IMR-90 (cell line): ENCODE measurements at regions not wholly inside any gene's neighbourhood (a gene's known extent, or its start where the extent isn't known, plus 50 kb on each side); places are given as distances from the start of the nearest gene placed in this dataset.

Source experiments
- ATAC-seq: fragments of 200-7000 bp; cut with Tn5 transposase; 2 replicates; pipeline ENCODE4 v1.9.1; 2020; ENCODE audit warnings: low read depth, mild to moderate bottlenecking, moderate library complexity
- BruUV-seq: library from RNA; stranded (reverse); fragments of 400-500 nt; replicated peaks from 2 replicates; lab custom pipeline; 2021; lab: Mats Ljungman, UMichigan
- CTCF ChIA-PET: fragments of 300-600 bp; formaldehyde crosslinking; extraction: SDS; loops from one replicate; lab custom pipeline; 2021; ENCODE audit warnings: antibody characterized with exemption; lab: Yijun Ruan, JAX
- POLR2A ChIA-PET: fragments of 300-600 bp; sonication (Branson Sonifier 250); formaldehyde crosslinking; loops from one replicate; lab custom pipeline; 2022; ENCODE audit warnings: antibody characterized with exemption; ENCODE audit not compliant: unreplicated experiment; lab: Charles Lee
- DNase-seq: peaks from one replicate; pipeline ENCODE4 v3.0.0; 2013
- H2AFZ ChIP-seq: replicated peaks from 2 replicates; pipeline ENCODE3; 2013; ENCODE audit warnings: low read length, mild to moderate bottlenecking; ENCODE audit not compliant: poor library complexity
- H2AK5ac ChIP-seq: 2 replicates; pipeline ENCODE4 v1.6.1; 2013; ENCODE audit warnings: low read depth, low read length, inconsistent platforms
- H2AK9ac ChIP-seq: replicated peaks from 2 replicates; pipeline ENCODE3; 2013; ENCODE audit warnings: mild to moderate bottlenecking, low read depth, low read length, moderate library complexity; ENCODE audit not compliant: poor library complexity
- H2BK120ac ChIP-seq: 2 replicates; pipeline ENCODE4 v1.6.1; 2013; ENCODE audit warnings: low read depth, low read length, inconsistent platforms
- H2BK15ac ChIP-seq: 3 replicates; pipeline ENCODE4 v1.6.1; 2013; ENCODE audit warnings: low read depth, low read length, inconsistent platforms
- H2BK20ac ChIP-seq: 2 replicates; pipeline ENCODE4 v1.6.1; 2013; ENCODE audit warnings: low read depth, mild to moderate bottlenecking, inconsistent platforms, low read length, moderate library complexity
- H2BK5ac ChIP-seq: 2 replicates; pipeline ENCODE4 v1.6.1; 2013; ENCODE audit warnings: mild to moderate bottlenecking, low read depth, low read length, inconsistent platforms; ENCODE audit not compliant: poor library complexity, severe bottlenecking
- H3K14ac ChIP-seq: replicated peaks from 2 replicates; pipeline ENCODE4 v1.6.1; 2013; ENCODE audit warnings: low read depth, low read length, inconsistent platforms
- H3K18ac ChIP-seq: 2 replicates; pipeline ENCODE4 v1.6.1; 2013; ENCODE audit warnings: low read depth, low read length, control low read depth
- H3K23ac ChIP-seq: 2 replicates; pipeline ENCODE4 v1.6.1; 2013; ENCODE audit warnings: low read depth, low read length, inconsistent platforms
- H3K27ac ChIP-seq: 2 replicates; pipeline ENCODE4 v1.5.1; 2013; ENCODE audit warnings: mild to moderate bottlenecking, control low read depth, low read length; ENCODE audit not compliant: insufficient read depth
- H3K27me3 ChIP-seq: 2 replicates; pipeline ENCODE4 v1.6.1; 2013; ENCODE audit warnings: low read length; ENCODE audit not compliant: control insufficient read depth, insufficient read depth
- H3K36me3 ChIP-seq: 2 replicates; pipeline ENCODE4 v1.6.1; 2013; ENCODE audit warnings: low read length, mixed read lengths; ENCODE audit not compliant: control insufficient read depth, insufficient read depth
- H3K4ac ChIP-seq: 2 replicates; pipeline ENCODE4 v1.6.1; 2013; ENCODE audit warnings: low read depth, low read length, inconsistent platforms
- H3K4me1 ChIP-seq: 2 replicates; pipeline ENCODE4 v1.6.1; 2013; ENCODE audit warnings: low read length, mixed read lengths; ENCODE audit not compliant: control insufficient read depth, insufficient read depth
- H3K4me2 ChIP-seq: 2 replicates; pipeline ENCODE4 v1.6.1; 2013; ENCODE audit warnings: low read depth, mild to moderate bottlenecking, control low read depth, low read length, moderate library complexity
- H3K4me3 ChIP-seq: 2 replicates; pipeline ENCODE4 v1.5.1; 2013; ENCODE audit warnings: low read depth, mild to moderate bottlenecking, control low read depth, low read length, moderate library complexity; ENCODE audit not compliant: insufficient read depth
- H3K56ac ChIP-seq: 2 replicates; pipeline ENCODE4 v1.6.1; 2013; ENCODE audit warnings: low read length, inconsistent platforms; ENCODE audit not compliant: insufficient read depth; ENCODE audit errors: extremely low read depth
- H3K79me1 ChIP-seq, 2 experiments: 2 replicates each; pipeline ENCODE4 v1.6.1; 2013; ENCODE audit warnings: low read length in 2 of 2, inconsistent platforms in 1 of 2, low read depth in 1 of 2
- H3K9ac ChIP-seq: 2 replicates; pipeline ENCODE4 v1.6.1; 2013; ENCODE audit warnings: low read depth, low read length, control low read depth
- H3K9me1 ChIP-seq: 2 replicates; pipeline ENCODE4 v1.6.1; 2013; ENCODE audit warnings: low read length, inconsistent platforms; ENCODE audit not compliant: insufficient read depth
- H3K9me3 ChIP-seq: 2 replicates; pipeline ENCODE4 v1.6.1; 2013; ENCODE audit warnings: low read length; ENCODE audit not compliant: control insufficient read depth, insufficient read depth
- H4K20me1 ChIP-seq: 2 replicates; pipeline ENCODE4 v1.6.1; 2013; ENCODE audit warnings: low read length, inconsistent platforms; ENCODE audit not compliant: insufficient read depth
- H4K5ac ChIP-seq: 2 replicates; pipeline ENCODE4 v1.6.1; 2013; ENCODE audit warnings: mild to moderate bottlenecking, low read depth, low read length, control low read depth
- H4K8ac ChIP-seq, 2 experiments: 2 replicates each; pipeline ENCODE4 v1.6.1; 2013; ENCODE audit warnings: low read depth in 2 of 2, low read length in 2 of 2, control low read depth in 1 of 2, inconsistent platforms in 1 of 2
- H4K91ac ChIP-seq: 2 replicates; pipeline ENCODE4 v1.6.1; 2013; ENCODE audit warnings: low read depth, low read length, inconsistent platforms; ENCODE audit not compliant: insufficient read depth
- BHLHE40 ChIP-seq: fragments of 150-350 bp; IDR thresholded peaks from 2 replicates; pipeline ENCODE4 v1.6.1; 2016; ENCODE audit warnings: mild to moderate bottlenecking, low read depth, low read length
- CEBPB ChIP-seq: IDR thresholded peaks from 2 replicates; pipeline ENCODE4 v1.6.1; 2012; ENCODE audit warnings: low read depth, low read length, improper control_type of control experiment
- CHD1 ChIP-seq: IDR thresholded peaks from 2 replicates; pipeline ENCODE4 v1.6.1; 2012; ENCODE audit warnings: low read depth, low read length, improper control_type of control experiment
- FOS ChIP-seq: fragments of 150-350 bp; IDR thresholded peaks from 2 replicates; pipeline ENCODE4 v1.6.1; 2016; ENCODE audit warnings: low read depth, low read length
- MAFK ChIP-seq: IDR thresholded peaks from 2 replicates; pipeline ENCODE4 v1.6.1; 2012; ENCODE audit warnings: low read depth, low read length, improper control_type of control experiment
- MXI1 ChIP-seq: IDR thresholded peaks from 2 replicates; pipeline ENCODE4 v1.6.1; 2012; ENCODE audit warnings: low read depth, mild to moderate bottlenecking, low read length, moderate library complexity, borderline replicate concordance
- NFE2L2 ChIP-seq: fragments of 150-350 bp; IDR thresholded peaks from 2 replicates; pipeline ENCODE4 v1.6.1; 2016; ENCODE audit warnings: low read depth, mild to moderate bottlenecking, low read length
- POLR2A ChIP-seq: IDR thresholded peaks from 2 replicates; pipeline ENCODE4 v1.6.1; 2012; ENCODE audit warnings: mild to moderate bottlenecking, low read depth, low read length
- RAD21 ChIP-seq: IDR thresholded peaks from 2 replicates; pipeline ENCODE4 v1.6.1; 2012; ENCODE audit warnings: low read length, improper control_type of control experiment
- RCOR1 ChIP-seq: IDR thresholded peaks from 2 replicates; pipeline ENCODE4 v1.6.1; 2012; ENCODE audit warnings: mild to moderate bottlenecking, low read length, improper control_type of control experiment; ENCODE audit not compliant: insufficient replicate concordance
- RFX5 ChIP-seq: IDR thresholded peaks from 2 replicates; pipeline ENCODE4 v1.8.0; 2012; ENCODE audit warnings: low read depth, mild to moderate bottlenecking, low read length, moderate library complexity
- SMC3 ChIP-seq: fragments of 150-350 bp; IDR thresholded peaks from 2 replicates; pipeline ENCODE4 v1.6.1; 2016; ENCODE audit warnings: low read depth, mild to moderate bottlenecking, antibody characterized with exemption, low read length, moderate library complexity
- WGBS, 2 experiments: methylation state at CpG; one replicate each; pipeline versions ENCODE4 v1.1.5 to v1.1.7; 2013; ENCODE audit warnings: missing lambda C conversion rate in 2 of 2; ENCODE audit not compliant: insufficient read length in 1 of 2; ENCODE audit errors: extremely low coverage in 2 of 2; 5-methylcytosine and 5-hydroxymethylcytosine counted together
- dilution Hi-C: fragments of 300-500 bp; cut with HindIII; formaldehyde crosslinking; loops from one replicate; pipeline ENCODE4 v1.14.3; 2018; ENCODE audit warnings: low sequenced_read_pairs; ENCODE audit not compliant: unreplicated experiment
- in situ Hi-C: fragments of 300-500 bp; cut with MboI; formaldehyde crosslinking; loops from 3 replicates; pipeline ENCODE4 v1.14.3; 2019; ENCODE audit warnings: low sequenced_read_pairs, inconsistent platforms, mixed read lengths
- intact Hi-C: fragments of 100-400 bp; cut with micrococcal nuclease; formaldehyde crosslinking; loops from 2 replicates; pipeline ENCODE4 v1.10.0; 2022
- TF ChIP-seq, protein P1 (sequence below): fragments of 150-350 bp; IDR thresholded peaks from 2 replicates; pipeline ENCODE4 v1.6.1; 2016; ENCODE audit warnings: low read depth, mild to moderate bottlenecking, low read length, moderate library complexity, borderline replicate concordance
- TF ChIP-seq, protein P2 (sequence below): conservative IDR thresholded peaks from 2 replicates; pipeline ENCODE4 v1.5.1; 2012; ENCODE audit warnings: mild to moderate bottlenecking, low read depth, low read length, improper control_type of control experiment
- TF ChIP-seq, protein P3 (sequence below): fragments of 150-350 bp; IDR thresholded peaks from 2 replicates; pipeline ENCODE4 v1.6.1; 2017; ENCODE audit warnings: mild to moderate bottlenecking, antibody characterized with exemption, low read length, low read depth

DNA sequence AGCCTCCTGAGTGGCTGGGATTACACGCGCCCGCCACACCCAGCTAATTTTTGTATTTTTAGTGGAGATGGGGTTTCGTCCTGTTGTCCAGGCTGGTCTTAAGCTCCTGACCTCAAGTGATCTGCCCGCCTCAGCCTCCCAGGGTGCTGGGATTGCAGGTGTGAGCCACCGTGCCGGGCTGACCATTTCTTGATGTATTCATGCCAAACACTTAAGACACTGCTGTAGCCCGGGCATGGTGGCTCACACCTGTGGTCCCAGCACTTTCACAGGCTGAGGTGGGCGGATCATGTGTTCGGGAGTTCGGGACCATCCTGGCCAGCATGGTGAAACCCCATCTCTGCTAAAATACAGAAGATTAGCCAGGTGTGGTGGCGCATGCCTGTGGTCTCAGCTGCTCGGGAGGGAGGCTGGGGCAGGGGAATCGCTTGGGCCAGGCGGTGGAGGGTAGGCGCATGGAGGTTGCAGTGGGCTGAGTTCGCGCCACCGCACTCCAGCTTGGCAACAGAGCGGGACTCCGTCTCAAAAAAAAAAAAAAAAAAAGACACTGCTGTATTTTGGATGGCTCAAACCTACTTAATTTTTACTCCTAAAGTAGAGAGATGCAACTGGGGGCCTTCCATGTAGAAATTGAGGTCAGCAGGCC, 140.8 kb downstream of the NUP35 start:
- 81% methylated on average over 4 of the region's 21 CpGs; no CpG with 5 or more reads in 1 of the 2 experiments for WGBS, 2 experiments
- DNase-seq = no peak
- intact Hi-C loops (no loop called here), in situ Hi-C loops (no loop called here), dilution Hi-C loops (no loop called here)
- Histone ChIP-seq H3K9ac (no peak overlapping the region), H3K23ac (no peak overlapping the region), H4K20me1 (no peaks in the 10 kb centered on the region), H3K36me3 (no peaks in the 10 kb centered on the region), H3K27ac (no peak overlapping the region), H2BK15ac (no peak overlapping the region), H4K91ac (no peak overlapping the region), H3K4me3 (no peak overlapping the region), H3K56ac (no peak overlapping the region), H3K9me1 (no peaks in the 10 kb centered on the region), H3K79me1 (no peaks in the 10 kb centered on the region), H3K4ac (no peak overlapping the region), H3K27me3 (no peaks in the 10 kb centered on the region), H2AK9ac (no peak overlapping the region), H3K4me1 (no peaks in the 10 kb centered on the region), H2AFZ (no peak overlapping the region), H3K14ac (no peak overlapping the region), H4K8ac (no peak overlapping the region), H3K4me2 (no peak overlapping the region), H2BK5ac (no peak overlapping the region), H3K9me3 (no peaks in the 10 kb centered on the region), H2BK20ac (no peak overlapping the region), H3K18ac (no peak overlapping the region), H4K5ac (no peak overlapping the region), H2BK120ac (no peak overlapping the region), H2AK5ac (no peak overlapping the region)
- TF ChIP-seq, protein P1, sequence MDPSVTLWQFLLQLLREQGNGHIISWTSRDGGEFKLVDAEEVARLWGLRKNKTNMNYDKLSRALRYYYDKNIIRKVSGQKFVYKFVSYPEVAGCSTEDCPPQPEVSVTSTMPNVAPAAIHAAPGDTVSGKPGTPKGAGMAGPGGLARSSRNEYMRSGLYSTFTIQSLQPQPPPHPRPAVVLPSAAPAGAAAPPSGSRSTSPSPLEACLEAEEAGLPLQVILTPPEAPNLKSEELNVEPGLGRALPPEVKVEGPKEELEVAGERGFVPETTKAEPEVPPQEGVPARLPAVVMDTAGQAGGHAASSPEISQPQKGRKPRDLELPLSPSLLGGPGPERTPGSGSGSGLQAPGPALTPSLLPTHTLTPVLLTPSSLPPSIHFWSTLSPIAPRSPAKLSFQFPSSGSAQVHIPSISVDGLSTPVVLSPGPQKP = no peak
- TF ChIP-seq FOS (no peak), BHLHE40 (no peak), POLR2A (no peak), CEBPB (no peak), MXI1 (no peak), RAD21 (no peak), MAFK (no peak), RCOR1 (no peak), CHD1 (no peak), SMC3 (no peak), NFE2L2 (no peak), RFX5 (no peak)
- TF ChIP-seq, protein P2, sequence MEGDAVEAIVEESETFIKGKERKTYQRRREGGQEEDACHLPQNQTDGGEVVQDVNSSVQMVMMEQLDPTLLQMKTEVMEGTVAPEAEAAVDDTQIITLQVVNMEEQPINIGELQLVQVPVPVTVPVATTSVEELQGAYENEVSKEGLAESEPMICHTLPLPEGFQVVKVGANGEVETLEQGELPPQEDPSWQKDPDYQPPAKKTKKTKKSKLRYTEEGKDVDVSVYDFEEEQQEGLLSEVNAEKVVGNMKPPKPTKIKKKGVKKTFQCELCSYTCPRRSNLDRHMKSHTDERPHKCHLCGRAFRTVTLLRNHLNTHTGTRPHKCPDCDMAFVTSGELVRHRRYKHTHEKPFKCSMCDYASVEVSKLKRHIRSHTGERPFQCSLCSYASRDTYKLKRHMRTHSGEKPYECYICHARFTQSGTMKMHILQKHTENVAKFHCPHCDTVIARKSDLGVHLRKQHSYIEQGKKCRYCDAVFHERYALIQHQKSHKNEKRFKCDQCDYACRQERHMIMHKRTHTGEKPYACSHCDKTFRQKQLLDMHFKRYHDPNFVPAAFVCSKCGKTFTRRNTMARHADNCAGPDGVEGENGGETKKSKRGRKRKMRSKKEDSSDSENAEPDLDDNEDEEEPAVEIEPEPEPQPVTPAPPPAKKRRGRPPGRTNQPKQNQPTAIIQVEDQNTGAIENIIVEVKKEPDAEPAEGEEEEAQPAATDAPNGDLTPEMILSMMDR = no peak
- TF ChIP-seq, protein P3, sequence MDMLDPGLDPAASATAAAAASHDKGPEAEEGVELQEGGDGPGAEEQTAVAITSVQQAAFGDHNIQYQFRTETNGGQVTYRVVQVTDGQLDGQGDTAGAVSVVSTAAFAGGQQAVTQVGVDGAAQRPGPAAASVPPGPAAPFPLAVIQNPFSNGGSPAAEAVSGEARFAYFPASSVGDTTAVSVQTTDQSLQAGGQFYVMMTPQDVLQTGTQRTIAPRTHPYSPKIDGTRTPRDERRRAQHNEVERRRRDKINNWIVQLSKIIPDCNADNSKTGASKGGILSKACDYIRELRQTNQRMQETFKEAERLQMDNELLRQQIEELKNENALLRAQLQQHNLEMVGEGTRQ = no peak
- BruUV-seq = no TSS peak
- POLR2A ChIA-PET = no interaction called here
- ATAC-seq = no peak
- CTCF ChIA-PET = no interaction called here
